Sigmoid colon (tissue), 6 donors: ENCODE measurements at regions not wholly inside any gene's neighbourhood (a gene's known extent, or its start where the extent isn't known, plus 50 kb on each side); places are given as distances from the start of the nearest gene placed in this dataset.
"Not testable (repeated sequence)": the region's sequence is repeated elsewhere in the genome, so short reads cannot be mapped to it uniquely, and the experiment has no call there.

Experiments used
- DNase-seq: peaks from one replicate; pipeline ENCODE4 v3.0.0-alpha.2; 2019
- H3K27ac ChIP-seq, 4 donors: fragments of 200-600 bp; sonication (generic); one replicate each; pipeline ENCODE4 v1.5.1; 2016 to 2019; ENCODE audit warnings: mild to moderate bottlenecking in 1 of 4
- H3K27me3 ChIP-seq, 3 donors: fragments of 200-600 bp; sonication (generic); one replicate each; pipeline ENCODE4 v1.5.1; 2019; ENCODE audit warnings: mild to moderate bottlenecking in 1 of 3
- H3K36me3 ChIP-seq, 4 donors: fragments of 200-600 bp; sonication (generic); one replicate each; pipeline ENCODE4 v1.5.1; 2016 to 2019
- H3K4me1 ChIP-seq, 4 donors: fragments of 200-600 bp; sonication (generic); one replicate each; pipeline ENCODE4 v1.5.1; 2017 to 2019
- H3K4me3 ChIP-seq, 4 donors: fragments of 200-600 bp; sonication (generic); one replicate each; pipeline ENCODE4 v1.5.1; 2017 to 2019; ENCODE audit warnings: mild to moderate bottlenecking in 2 of 4, moderate library complexity in 1 of 4
- H3K9me3 ChIP-seq, 4 donors: fragments of 200-600 bp in 3 of 4; sonication (generic) in 3 of 4; one replicate each; pipeline versions ENCODE4 v1.5.1 to v1.6.1; 2013 to 2019
- EP300 ChIP-seq, 4 donors: sonication (generic); formaldehyde crosslinking; IDR thresholded peaks; one replicate each; pipeline ENCODE4 v1.6.1; 2017; ENCODE audit warnings: antibody characterized with exemption in 4 of 4
- POLR2A ChIP-seq, 2 donors: fragments of 450-650 bp; IDR thresholded peaks; one replicate each; pipeline ENCODE4 v1.6.1; 2016; ENCODE audit warnings: antibody characterized with exemption in 2 of 2, mild to moderate bottlenecking in 2 of 2, moderate library complexity in 2 of 2
- POLR2AphosphoS5 ChIP-seq, 4 donors: sonication (generic); formaldehyde crosslinking; IDR thresholded peaks; one replicate each; pipeline ENCODE4 v1.6.1; 2017; ENCODE audit warnings: antibody characterized with exemption in 4 of 4
- WGBS, 2 donors: extraction: QIAGEN DNeasy Blood & Tissue Kit; methylation state at CpG; one replicate each; pipeline ENCODE4 v1.1.7; 2013; 5-methylcytosine and 5-hydroxymethylcytosine counted together
- intact Hi-C: fragments of 100-400 bp; cut with DNase I; formaldehyde crosslinking; loops from one replicate; pipeline ENCODE4 v1.15.1; 2023
- TF ChIP-seq, protein P1 (sequence below), 4 experiments: fragments of 450-650 bp in 3 of 4; fragments of 200-600 bp in 1 of 4; IDR thresholded peaks; one replicate each; pipeline ENCODE4 v1.5.1; 2016 to 2019; ENCODE audit warnings: antibody characterized with exemption in 4 of 4, mild to moderate bottlenecking in 3 of 4, moderate library complexity in 2 of 4
- donor health status: healthy with polysubstance abuse.
- donor health status: healthy.

DNA sequence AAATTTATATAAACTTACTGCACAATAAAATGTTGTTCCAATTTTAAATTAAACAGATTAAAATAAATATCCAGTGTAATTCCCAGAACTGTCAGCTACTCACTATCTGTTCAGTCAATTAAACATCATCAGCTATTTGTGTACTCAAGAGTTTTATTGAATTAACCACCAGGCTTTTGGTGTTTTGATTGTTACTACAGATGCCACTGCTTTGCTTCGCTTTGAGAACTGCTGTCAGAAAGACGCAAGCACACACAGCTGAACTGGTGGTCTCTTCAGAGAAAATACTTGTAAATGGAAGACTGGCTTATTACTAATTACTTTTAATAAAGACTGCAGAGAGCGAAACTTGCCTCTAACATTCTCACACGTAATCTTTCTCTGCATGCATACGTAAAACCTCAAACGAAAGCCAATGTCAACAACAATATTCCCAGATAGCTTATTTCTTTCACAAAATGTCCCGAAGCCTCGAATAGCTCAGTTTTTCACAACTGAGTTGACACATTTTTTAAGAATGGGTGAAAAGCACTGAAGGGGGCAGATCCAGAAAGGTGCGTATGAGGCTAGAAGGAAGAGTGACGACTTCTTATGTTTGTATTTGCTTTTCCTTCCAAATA, 259.6 kb upstream of the RPS23 start:
- Histone ChIP-seq H3K36me3 (no peaks in the 10 kb centered on the region), H3K27ac (no peak overlapping the region), H3K4me1 (no peaks in the 10 kb centered on the region), H3K9me3 (no peaks in the 10 kb centered on the region), H3K27me3 (no peaks in the 10 kb centered on the region), H3K4me3 (no peak overlapping the region)
- intact Hi-C loops: no loop called here
- DNase-seq: no peak
- TF ChIP-seq POLR2A (IDR thresholded peaks at IDR 0.05) (no peak), EP300 (IDR thresholded peaks at IDR 0.05) (no peak), POLR2AphosphoS5 (IDR thresholded peaks at IDR 0.05) (no peak)
- TF ChIP-seq, protein P1, sequence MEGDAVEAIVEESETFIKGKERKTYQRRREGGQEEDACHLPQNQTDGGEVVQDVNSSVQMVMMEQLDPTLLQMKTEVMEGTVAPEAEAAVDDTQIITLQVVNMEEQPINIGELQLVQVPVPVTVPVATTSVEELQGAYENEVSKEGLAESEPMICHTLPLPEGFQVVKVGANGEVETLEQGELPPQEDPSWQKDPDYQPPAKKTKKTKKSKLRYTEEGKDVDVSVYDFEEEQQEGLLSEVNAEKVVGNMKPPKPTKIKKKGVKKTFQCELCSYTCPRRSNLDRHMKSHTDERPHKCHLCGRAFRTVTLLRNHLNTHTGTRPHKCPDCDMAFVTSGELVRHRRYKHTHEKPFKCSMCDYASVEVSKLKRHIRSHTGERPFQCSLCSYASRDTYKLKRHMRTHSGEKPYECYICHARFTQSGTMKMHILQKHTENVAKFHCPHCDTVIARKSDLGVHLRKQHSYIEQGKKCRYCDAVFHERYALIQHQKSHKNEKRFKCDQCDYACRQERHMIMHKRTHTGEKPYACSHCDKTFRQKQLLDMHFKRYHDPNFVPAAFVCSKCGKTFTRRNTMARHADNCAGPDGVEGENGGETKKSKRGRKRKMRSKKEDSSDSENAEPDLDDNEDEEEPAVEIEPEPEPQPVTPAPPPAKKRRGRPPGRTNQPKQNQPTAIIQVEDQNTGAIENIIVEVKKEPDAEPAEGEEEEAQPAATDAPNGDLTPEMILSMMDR (IDR thresholded peaks at IDR 0.05): no peak
- WGBS, 2 donors: 86 to 91% methylated on average over 10 of the region's 10 CpGs

DNA sequence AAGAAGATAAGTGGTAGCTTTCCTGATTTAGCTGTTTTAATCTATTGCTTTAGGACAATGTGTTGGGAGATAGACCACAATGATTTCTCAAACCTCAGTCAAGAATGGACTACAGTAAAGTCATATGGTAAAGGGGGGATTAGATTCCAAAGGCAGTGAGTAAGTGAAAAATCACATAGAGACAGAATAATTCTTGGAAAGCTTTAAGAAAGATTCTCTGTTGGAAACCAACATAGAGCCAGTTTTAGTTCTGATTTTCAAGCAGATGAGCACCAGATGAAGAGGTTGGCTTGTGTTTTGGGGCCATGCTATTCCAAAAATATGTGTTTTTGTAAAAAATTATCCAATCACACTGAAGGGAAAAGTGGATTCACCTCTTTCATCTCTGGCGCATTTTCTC, 256.8 kb upstream of the RPS23 start:
- 92 to 94% methylated on average over 1 of the region's 1 CpG for WGBS, 2 donors
- Histone ChIP-seq H3K4me1 (no peaks in the 10 kb centered on the region), H3K9me3 (no peaks in the 10 kb centered on the region), H3K27me3 (no peaks in the 10 kb centered on the region), H3K4me3 (no peak overlapping the region), H3K36me3 (no peaks in the 10 kb centered on the region), H3K27ac (no peak overlapping the region)
- TF ChIP-seq, protein P1 (IDR thresholded peaks at IDR 0.05): no peak
- intact Hi-C loops: no loop called here
- DNase-seq: no peak

DNA sequence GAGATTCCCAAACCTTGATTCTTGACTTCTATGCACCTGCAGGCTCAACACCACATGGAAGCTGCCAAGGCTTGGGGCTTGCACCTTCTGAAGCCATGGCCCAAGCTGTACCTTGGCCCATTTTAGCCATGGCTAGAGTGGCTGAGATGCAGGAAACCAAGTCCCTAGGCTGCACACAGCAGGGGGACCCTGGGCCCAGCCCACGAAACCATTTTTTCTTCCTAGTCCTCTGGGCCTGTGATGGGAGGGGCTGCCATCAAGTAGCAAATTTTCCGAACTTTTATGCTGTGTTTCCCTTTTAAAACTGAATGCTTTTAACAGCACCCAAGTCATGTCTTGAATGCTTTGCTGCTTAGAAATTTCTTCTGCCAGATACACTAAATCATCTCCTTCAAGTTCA, 253.9 kb upstream of the RPS23 start:
- H3K27ac ChIP-seq, H3K27me3 ChIP-seq, intact Hi-C loops, H3K36me3 ChIP-seq, DNase-seq, H3K4me3 ChIP-seq, H3K4me1 ChIP-seq, H3K9me3 ChIP-seq: not testable (repeated sequence)
- 88 to 92% methylated on average over 2 of the region's 2 CpGs for WGBS, 2 donors

DNA sequence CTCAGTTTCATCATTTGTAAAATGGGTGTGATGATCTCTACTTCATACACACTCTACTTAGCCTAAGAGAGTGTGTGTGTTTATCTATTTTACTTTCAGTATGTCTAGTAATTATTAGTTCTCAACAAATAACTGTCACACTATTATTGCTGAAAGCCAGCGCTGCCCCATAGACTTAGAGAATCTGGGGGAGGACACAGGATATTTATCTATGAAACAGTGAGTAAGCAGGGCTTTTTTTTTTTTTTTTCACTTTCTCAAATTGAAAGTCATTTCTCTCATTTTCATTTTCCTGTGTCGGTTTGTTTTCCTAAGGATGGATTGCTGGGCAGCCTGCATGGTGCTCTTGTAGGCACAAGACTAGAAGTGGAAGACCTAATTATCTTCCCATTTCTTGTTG, 248.4 kb upstream of the RPS23 start:
- H3K4me3 ChIP-seq: no peak overlapping the region
- no peak for TF ChIP-seq POLR2A (IDR thresholded peaks at IDR 0.05)
- TF ChIP-seq, protein P1 (IDR thresholded peaks at IDR 0.05): no peak
- TF ChIP-seq POLR2AphosphoS5 (IDR thresholded peaks at IDR 0.05): no peak
- TF ChIP-seq EP300 (IDR thresholded peaks at IDR 0.05): no peak
- intact Hi-C loops: no loop called here
- no peak overlapping the region for H3K27ac ChIP-seq
- H3K36me3 ChIP-seq: no peaks in the 10 kb centered on the region
- no peaks in the 10 kb centered on the region for H3K4me1 ChIP-seq
- H3K27me3 ChIP-seq: no peaks in the 10 kb centered on the region
- H3K9me3 ChIP-seq: no peaks in the 10 kb centered on the region
- no peak for DNase-seq
- WGBS, 2 donors: 80 to 81% methylated on average over 2 of the region's 2 CpGs

DNA sequence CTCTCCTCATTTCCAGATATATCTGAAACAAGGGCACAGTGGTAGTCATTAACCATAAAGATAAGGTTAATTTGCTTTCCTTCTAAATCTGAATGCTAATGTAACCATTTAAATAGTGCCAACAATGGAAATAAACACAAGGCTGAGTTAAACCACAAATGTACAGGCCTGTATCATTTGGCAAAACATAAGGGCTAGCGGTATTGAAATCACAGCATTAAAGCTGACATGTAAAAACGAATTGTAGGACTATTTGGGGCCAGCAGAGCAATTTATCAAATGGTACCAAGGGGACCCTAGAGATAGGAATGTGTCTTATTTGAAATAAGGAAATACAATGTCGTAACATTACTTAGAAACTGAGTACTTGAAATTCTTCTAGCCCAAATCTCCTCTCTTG, 247.5 kb upstream of the RPS23 start:
- no peak for DNase-seq
- Histone ChIP-seq H3K4me3 (no peak overlapping the region), H3K4me1 (no peaks in the 10 kb centered on the region), H3K36me3 (no peaks in the 10 kb centered on the region), H3K9me3 (no peaks in the 10 kb centered on the region), H3K27me3 (no peaks in the 10 kb centered on the region), H3K27ac (no peak overlapping the region)
- intact Hi-C loops: no loop called here
- WGBS, 2 donors: 90 to 91% methylated on average over 3 of the region's 3 CpGs
- TF ChIP-seq POLR2A (IDR thresholded peaks at IDR 0.05): no peak
- TF ChIP-seq POLR2AphosphoS5 (IDR thresholded peaks at IDR 0.05): no peak
- TF ChIP-seq, protein P1 (IDR thresholded peaks at IDR 0.05): no peak
- TF ChIP-seq EP300 (IDR thresholded peaks at IDR 0.05): no peak
